Naive thymus-derived CD8-positive, alpha-beta T cell (primary cell): ENCODE measurements at regions not wholly inside any gene's neighbourhood (a gene's known extent, or its start where the extent isn't known, plus 50 kb on each side); places are given as distances from the start of the nearest gene placed in this dataset.
"Not testable (repeated sequence)": the region's sequence is repeated elsewhere in the genome, so short reads cannot be mapped to it uniquely, and the experiment has no call there.

Experiments
- ATAC-seq, 2 donors: fragments of 150-1000 bp; cut with Tn5 transposase in 1 of 2; sonication (Bioruptor Pico), chemical (Tn5 transposase) in 1 of 2; 1 replicate in 1 of 2; 2 replicates in 1 of 2; pipeline ENCODE4 v1.10.0; 2021; ENCODE audit warnings: mild to moderate bottlenecking in 2 of 2, moderate library complexity in 2 of 2
- POLR2A ChIA-PET: fragments of 350-600 bp; sonication (Branson Sonifier 250); formaldehyde crosslinking; loops from one replicate; lab custom pipeline; 2021; ENCODE audit warnings: antibody characterized with exemption; lab: Charles Lee
- DNase-seq, 10 donors: peaks; one replicate each; pipeline versions ENCODE4 v3.0.0 to v3.0.0-alpha.2; 2020 to 2022
- H3K27ac Mint-ChIP-seq, 10 donors: one replicate each; pipeline ENCODE4 v1.8.0; 2020 to 2022; ENCODE audit warnings: mild to moderate bottlenecking in 10 of 10, mixed read lengths in 10 of 10, moderate library complexity in 4 of 10, inconsistent platforms in 1 of 10
- H3K27me3 Mint-ChIP-seq, 5 donors: one replicate each; pipeline ENCODE4 v1.8.0; 2021 to 2022; ENCODE audit warnings: mixed read lengths in 5 of 5
- H3K36me3 Mint-ChIP-seq, 3 donors: one replicate each; pipeline ENCODE4 v1.8.0; 2020 to 2022; ENCODE audit warnings: mixed read lengths in 3 of 3, mild to moderate bottlenecking in 2 of 3, inconsistent platforms in 1 of 3
- H3K4me1 Mint-ChIP-seq, 4 donors: one replicate each; pipeline ENCODE4 v1.8.0; 2021 to 2022; ENCODE audit warnings: mixed read lengths in 4 of 4
- H3K4me3 Mint-ChIP-seq, 10 donors: one replicate each; pipeline ENCODE4 v1.8.0; 2020 to 2022; ENCODE audit warnings: mild to moderate bottlenecking in 10 of 10, mixed read lengths in 10 of 10, moderate library complexity in 6 of 10, inconsistent platforms in 1 of 10
- H3K9me3 Mint-ChIP-seq, 9 donors: one replicate each; pipeline ENCODE4 v1.8.0; 2020 to 2022; ENCODE audit warnings: mixed read lengths in 9 of 9, mild to moderate bottlenecking in 3 of 9, inconsistent platforms in 1 of 9, moderate library complexity in 1 of 9

DNA sequence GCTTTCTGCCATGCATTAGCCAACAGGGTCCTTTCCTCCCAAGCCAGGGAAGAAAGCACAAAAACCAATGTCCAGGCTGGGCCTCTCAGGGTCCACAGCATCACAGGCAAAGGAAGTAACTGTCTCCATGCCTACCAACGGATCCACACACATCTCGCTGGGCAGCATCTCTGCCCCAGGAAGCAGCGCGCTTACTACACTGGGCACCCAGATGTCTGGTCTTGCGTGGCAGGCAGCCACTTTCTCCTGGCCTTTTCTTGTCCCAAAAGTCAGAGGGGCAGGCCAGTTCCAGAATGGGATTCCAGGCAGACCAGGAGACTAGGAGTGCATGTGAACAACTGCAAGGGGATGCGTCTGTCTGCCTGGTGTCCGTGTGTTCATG lies 153.3 kb upstream of the PLGLB2 start:
- POLR2A ChIA-PET, DNase-seq, H3K4me3 Mint-ChIP-seq, H3K9me3 Mint-ChIP-seq, H3K4me1 Mint-ChIP-seq, H3K27ac Mint-ChIP-seq, H3K36me3 Mint-ChIP-seq, H3K27me3 Mint-ChIP-seq, ATAC-seq: not testable (repeated sequence)

DNA sequence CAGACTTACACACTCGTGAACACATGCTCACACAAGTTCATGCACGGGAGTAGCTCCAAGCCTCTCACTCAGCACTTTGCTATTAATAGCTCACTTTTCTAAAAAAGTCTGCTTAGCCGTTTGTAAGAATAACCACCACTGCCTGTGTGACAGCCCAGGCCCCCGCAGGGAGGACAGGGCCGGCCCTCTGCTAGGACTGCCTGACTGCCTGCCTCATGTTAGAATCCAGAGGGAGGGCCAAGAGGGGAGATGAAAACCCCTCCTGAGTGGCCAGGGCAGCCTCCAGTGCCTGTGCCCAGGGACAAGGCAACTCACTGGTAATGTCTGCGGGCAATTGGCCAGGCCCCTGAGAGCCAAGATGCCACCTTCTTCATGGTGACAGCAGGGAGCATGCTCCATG lies 152.9 kb upstream of the PLGLB2 start:
- H3K4me3 Mint-ChIP-seq, H3K36me3 Mint-ChIP-seq, H3K9me3 Mint-ChIP-seq, H3K27ac Mint-ChIP-seq, POLR2A ChIA-PET, DNase-seq, ATAC-seq, H3K4me1 Mint-ChIP-seq, H3K27me3 Mint-ChIP-seq: not testable (repeated sequence)

GRCh38 chr2:87600961-87601360 lies 146.9 kb upstream of the PLGLB2 start:
- H3K4me1 Mint-ChIP-seq, H3K36me3 Mint-ChIP-seq, H3K9me3 Mint-ChIP-seq, DNase-seq, ATAC-seq, H3K27me3 Mint-ChIP-seq, H3K27ac Mint-ChIP-seq, H3K4me3 Mint-ChIP-seq, POLR2A ChIA-PET: not testable (repeated sequence)

- ATAC-seq, H3K36me3 Mint-ChIP-seq, H3K27me3 Mint-ChIP-seq, DNase-seq, POLR2A ChIA-PET, H3K27ac Mint-ChIP-seq, H3K4me3 Mint-ChIP-seq, H3K9me3 Mint-ChIP-seq, H3K4me1 Mint-ChIP-seq: not testable (repeated sequence)
These were observed 145.8 kb upstream of the PLGLB2 start for GRCh38 chr2:87602118-87602517.

- H3K4me3 Mint-ChIP-seq, DNase-seq, H3K27me3 Mint-ChIP-seq, H3K9me3 Mint-ChIP-seq, POLR2A ChIA-PET, H3K4me1 Mint-ChIP-seq, H3K36me3 Mint-ChIP-seq, H3K27ac Mint-ChIP-seq, ATAC-seq: not testable (repeated sequence)
These were observed 145.2 kb upstream of the PLGLB2 start for GRCh38 chr2:87602728-87603127.

DNA sequence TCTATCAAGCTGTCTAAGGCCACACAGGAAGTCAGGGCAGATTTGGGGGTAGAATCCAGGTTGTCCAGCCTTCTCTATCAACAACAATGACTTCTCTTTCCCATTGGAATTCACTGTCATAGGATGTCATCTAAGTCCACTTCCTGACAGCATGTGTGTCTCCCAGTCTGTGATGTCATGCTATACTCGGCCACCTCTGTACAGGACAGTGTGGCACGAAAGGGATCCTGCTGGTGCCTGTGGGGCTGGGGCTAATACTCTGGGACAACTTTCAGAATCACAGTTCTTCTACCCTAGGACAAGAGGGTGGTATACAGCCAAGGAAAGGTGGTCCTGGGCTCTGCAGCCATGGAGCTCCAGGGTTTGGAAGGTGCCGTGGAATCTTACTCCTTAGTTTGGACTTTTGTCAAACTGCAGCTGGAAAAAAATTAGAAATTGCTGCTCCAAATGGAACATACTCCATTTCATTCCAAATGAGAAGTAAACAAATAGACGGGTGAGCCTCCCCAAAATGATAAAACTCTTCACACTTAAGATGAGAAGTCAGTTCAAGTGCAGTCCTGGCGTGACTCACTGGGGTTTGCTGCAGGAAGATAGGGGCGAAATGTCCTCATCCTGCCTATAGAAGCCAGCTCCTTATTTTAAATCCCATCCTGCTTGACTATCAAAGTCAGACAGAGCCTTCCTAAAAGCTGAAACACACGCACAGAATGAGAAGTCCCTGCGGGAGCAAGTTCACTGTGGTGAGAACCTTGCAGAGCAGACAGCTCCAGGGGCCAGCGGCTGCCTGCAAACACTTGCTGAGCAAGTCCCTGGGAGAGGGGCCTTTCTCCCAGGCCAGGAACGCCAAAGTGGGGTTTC lies 144.2 kb upstream of the PLGLB2 start:
- H3K36me3 Mint-ChIP-seq, H3K27ac Mint-ChIP-seq, POLR2A ChIA-PET, H3K4me1 Mint-ChIP-seq, DNase-seq, ATAC-seq, H3K4me3 Mint-ChIP-seq, H3K9me3 Mint-ChIP-seq, H3K27me3 Mint-ChIP-seq: not testable (repeated sequence)

DNA sequence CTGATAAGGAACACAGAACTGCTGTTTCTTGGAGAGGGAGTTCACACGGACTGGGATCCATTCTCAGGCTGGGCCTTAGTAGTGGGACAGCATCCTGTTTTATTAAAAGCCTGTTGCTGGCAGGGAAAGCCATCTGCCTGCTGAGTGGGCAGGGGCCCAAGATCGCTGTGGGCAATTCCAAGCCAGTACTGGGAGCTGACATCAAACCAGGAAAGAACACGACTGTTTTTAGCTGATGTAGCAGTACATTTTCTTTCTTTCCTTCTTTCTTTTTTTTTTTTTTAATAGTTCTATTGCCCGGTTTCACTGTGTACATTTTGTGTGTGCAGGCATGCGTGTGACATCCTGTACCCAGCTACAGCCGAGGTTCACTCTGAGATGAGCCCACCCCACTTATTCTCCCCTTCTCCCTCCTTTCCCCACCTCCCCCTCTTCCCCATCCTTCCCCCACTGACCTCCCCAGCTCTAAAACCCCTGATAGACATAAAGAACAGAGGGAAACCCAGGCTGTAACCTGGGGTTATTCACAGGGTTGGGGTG lies 143.5 kb upstream of the PLGLB2 start:
- H3K9me3 Mint-ChIP-seq, H3K27me3 Mint-ChIP-seq, DNase-seq, ATAC-seq, H3K36me3 Mint-ChIP-seq, H3K27ac Mint-ChIP-seq, H3K4me3 Mint-ChIP-seq, H3K4me1 Mint-ChIP-seq, POLR2A ChIA-PET: not testable (repeated sequence)

- H3K27ac Mint-ChIP-seq, ATAC-seq, POLR2A ChIA-PET, H3K27me3 Mint-ChIP-seq, H3K36me3 Mint-ChIP-seq, H3K9me3 Mint-ChIP-seq, H3K4me1 Mint-ChIP-seq, H3K4me3 Mint-ChIP-seq, DNase-seq: not testable (repeated sequence)
These were observed 142.9 kb upstream of the PLGLB2 start for GRCh38 chr2:87604980-87605379.

GRCh38 chr2:87608377-87609166 lies 139.3 kb upstream of the PLGLB2 start:
- H3K4me1 Mint-ChIP-seq, DNase-seq, H3K27me3 Mint-ChIP-seq, H3K27ac Mint-ChIP-seq, H3K4me3 Mint-ChIP-seq, POLR2A ChIA-PET, H3K36me3 Mint-ChIP-seq, H3K9me3 Mint-ChIP-seq: not testable (repeated sequence)
- peak in 1 of 2 donors; percentile 42 for ATAC-seq

DNA sequence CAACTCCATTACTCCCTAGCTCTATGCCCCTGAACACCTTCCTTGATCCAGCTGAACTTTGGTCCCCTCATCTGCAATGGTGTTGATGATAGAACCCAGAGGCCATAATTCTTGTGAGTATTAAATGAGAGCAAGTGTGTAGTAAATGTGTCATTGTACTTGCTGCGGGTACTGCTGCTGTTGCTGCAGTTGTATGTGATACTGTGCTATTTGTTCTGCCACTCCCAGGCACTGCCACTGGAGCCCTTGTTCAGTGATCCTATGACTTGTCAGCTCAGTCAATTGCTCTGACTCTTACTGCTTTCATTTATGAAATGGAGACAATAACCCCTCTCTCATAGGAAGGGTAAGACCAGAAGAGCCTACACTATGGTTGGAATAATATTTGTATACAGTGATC lies 136.9 kb upstream of the PLGLB2 start:
- H3K27me3 Mint-ChIP-seq, H3K4me3 Mint-ChIP-seq, ATAC-seq, POLR2A ChIA-PET, H3K9me3 Mint-ChIP-seq, H3K27ac Mint-ChIP-seq, H3K36me3 Mint-ChIP-seq, DNase-seq, H3K4me1 Mint-ChIP-seq: not testable (repeated sequence)

- H3K4me3 Mint-ChIP-seq, H3K36me3 Mint-ChIP-seq, ATAC-seq, H3K9me3 Mint-ChIP-seq, DNase-seq, H3K4me1 Mint-ChIP-seq, H3K27ac Mint-ChIP-seq, POLR2A ChIA-PET, H3K27me3 Mint-ChIP-seq: not testable (repeated sequence)
These were observed 136.5 kb upstream of the PLGLB2 start for GRCh38 chr2:87611416-87611815.

- POLR2A ChIA-PET, H3K4me3 Mint-ChIP-seq, H3K27ac Mint-ChIP-seq, H3K27me3 Mint-ChIP-seq, H3K4me1 Mint-ChIP-seq, H3K36me3 Mint-ChIP-seq, DNase-seq, ATAC-seq, H3K9me3 Mint-ChIP-seq: not testable (repeated sequence)
These were observed 135.9 kb upstream of the PLGLB2 start for GRCh38 chr2:87611956-87612355.

DNA sequence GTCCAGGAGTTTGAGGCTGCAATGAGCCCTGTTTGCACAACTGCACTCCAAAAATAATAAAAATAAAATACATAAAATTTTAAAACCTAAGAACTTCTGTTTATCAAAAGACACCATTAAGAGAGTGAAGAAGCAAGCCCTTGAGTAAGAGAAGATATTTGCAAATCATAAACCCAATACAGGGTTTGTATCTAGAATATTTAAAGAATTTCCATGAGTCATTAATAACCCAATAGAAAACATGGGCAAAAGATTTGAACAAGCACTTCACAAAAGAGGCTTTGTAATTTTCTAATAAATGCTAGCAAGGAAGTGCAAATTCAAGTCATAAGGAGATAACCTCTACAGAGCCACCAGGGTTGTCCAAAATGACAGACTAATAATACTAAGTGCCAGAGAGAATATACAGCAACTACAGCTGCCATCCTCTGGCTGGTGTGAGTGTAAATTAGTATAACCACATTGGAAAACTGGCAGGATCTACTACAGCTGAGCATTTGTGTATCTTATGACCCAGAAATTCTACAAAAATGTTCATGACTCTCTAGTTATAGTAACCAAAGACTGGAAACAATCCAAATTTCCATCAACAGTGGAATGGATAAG lies 133.0 kb upstream of the PLGLB2 start:
- DNase-seq, H3K36me3 Mint-ChIP-seq, H3K4me3 Mint-ChIP-seq, H3K9me3 Mint-ChIP-seq, POLR2A ChIA-PET, ATAC-seq, H3K4me1 Mint-ChIP-seq, H3K27ac Mint-ChIP-seq, H3K27me3 Mint-ChIP-seq: not testable (repeated sequence)
